Ishikawa (cell line): ENCODE measurements at regions not wholly inside any gene's neighbourhood (a gene's known extent, or its start where the extent isn't known, plus 50 kb on each side); places are given as distances from the start of the nearest gene placed in this dataset.

Experiments used
- CEBPB ChIP-seq: IDR thresholded peaks from 2 replicates; pipeline ENCODE4 v1.6.1; 2012
- CREB1 ChIP-seq: IDR thresholded peaks from 2 replicates; pipeline ENCODE4 v1.6.1; 2012; ENCODE audit warnings: low read depth
- EGR1 ChIP-seq: IDR thresholded peaks from 2 replicates; pipeline ENCODE4 v1.6.1; 2012
- EP300 ChIP-seq: IDR thresholded peaks from 2 replicates; pipeline ENCODE4 v1.6.1; 2012; ENCODE audit warnings: borderline replicate concordance
- FOXM1 ChIP-seq: IDR thresholded peaks from 2 replicates; pipeline ENCODE4 v1.6.1; 2012; ENCODE audit warnings: low read depth, borderline replicate concordance
- NFIC ChIP-seq: IDR thresholded peaks from 2 replicates; pipeline ENCODE4 v1.6.1; 2012
- RAD21 ChIP-seq: IDR thresholded peaks from 2 replicates; pipeline ENCODE4 v1.6.1; 2012; ENCODE audit warnings: low read depth
- TAF1 ChIP-seq: IDR thresholded peaks from 2 replicates; pipeline ENCODE4 v1.6.1; 2012; ENCODE audit warnings: low read depth, mild to moderate bottlenecking
- TCF12 ChIP-seq: IDR thresholded peaks from 2 replicates; pipeline ENCODE4 v1.6.1; 2012; ENCODE audit warnings: low read depth
- TEAD4 ChIP-seq: IDR thresholded peaks from 2 replicates; pipeline ENCODE4 v1.6.1; 2012
- YY1 ChIP-seq: IDR thresholded peaks from 2 replicates; pipeline ENCODE4 v1.6.1; 2012; ENCODE audit warnings: low read depth
- ZBTB7A ChIP-seq: IDR thresholded peaks from 2 replicates; pipeline ENCODE4 v1.6.1; 2012; ENCODE audit warnings: low read depth
- TF ChIP-seq, protein P1 (sequence below): IDR thresholded peaks from 2 replicates; pipeline ENCODE4 v1.6.1; 2012
- TF ChIP-seq, protein P2 (sequence below): IDR thresholded peaks from 2 replicates; pipeline ENCODE4 v1.6.1; 2012
- TF ChIP-seq, protein P3 (sequence below): IDR thresholded peaks from 2 replicates; pipeline ENCODE4 v1.6.1; 2012; ENCODE audit warnings: low read depth, mild to moderate bottlenecking

DNA sequence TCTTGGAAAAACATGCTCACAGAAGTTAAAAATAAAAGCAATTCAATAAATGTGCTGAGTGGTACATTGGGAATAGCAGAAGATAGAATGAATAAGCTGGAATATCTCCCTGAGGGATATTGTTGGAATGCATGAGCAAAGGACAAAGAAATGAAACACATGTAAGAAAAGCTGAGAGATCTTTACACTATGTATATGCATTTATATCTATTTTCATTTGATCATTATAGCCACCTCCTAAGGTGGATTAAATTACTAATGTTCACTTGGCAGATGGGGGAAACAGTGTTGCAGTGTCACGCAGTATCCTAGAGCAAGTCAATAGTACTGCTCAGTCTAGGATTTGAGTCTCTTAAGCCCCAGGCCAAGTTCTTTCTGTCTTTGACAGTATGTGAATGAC, 542.0 kb upstream of the MARCKS start:
- TF ChIP-seq FOXM1 (no peak), EGR1 (no peak), ZBTB7A (no peak), CEBPB (no peak), TAF1 (no peak), TCF12 (no peak), EP300 (no peak), CREB1 (no peak)
- TF ChIP-seq, protein P1, sequence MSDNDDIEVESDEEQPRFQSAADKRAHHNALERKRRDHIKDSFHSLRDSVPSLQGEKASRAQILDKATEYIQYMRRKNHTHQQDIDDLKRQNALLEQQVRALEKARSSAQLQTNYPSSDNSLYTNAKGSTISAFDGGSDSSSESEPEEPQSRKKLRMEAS, result no peak
- TF ChIP-seq, protein P2, sequence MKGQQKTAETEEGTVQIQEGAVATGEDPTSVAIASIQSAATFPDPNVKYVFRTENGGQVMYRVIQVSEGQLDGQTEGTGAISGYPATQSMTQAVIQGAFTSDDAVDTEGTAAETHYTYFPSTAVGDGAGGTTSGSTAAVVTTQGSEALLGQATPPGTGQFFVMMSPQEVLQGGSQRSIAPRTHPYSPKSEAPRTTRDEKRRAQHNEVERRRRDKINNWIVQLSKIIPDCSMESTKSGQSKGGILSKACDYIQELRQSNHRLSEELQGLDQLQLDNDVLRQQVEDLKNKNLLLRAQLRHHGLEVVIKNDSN, result no peak

DNA sequence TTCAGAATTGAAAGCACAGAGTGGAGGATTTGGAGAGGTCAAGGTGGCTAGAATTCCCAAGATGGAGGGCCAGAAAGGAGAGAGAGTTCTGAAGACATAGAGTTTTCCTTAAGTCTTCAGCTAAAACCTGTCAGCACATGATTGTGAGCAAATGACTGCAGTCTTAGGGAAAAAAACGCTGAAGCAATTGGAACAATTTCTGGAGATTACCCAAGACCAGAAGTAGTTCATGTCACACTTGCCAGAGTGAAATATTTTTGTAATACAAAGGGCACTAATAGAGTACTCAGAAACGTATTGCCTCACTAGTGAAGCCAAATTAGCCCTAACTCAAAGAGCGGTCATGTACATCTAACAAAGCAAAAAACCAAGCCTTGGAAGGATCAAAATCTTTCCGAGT, 541.3 kb upstream of the MARCKS start:
- no peak for TF ChIP-seq CREB1
- TF ChIP-seq EP300, result no peak
- no peak for TF ChIP-seq EGR1
- no peak for TF ChIP-seq TAF1

DNA sequence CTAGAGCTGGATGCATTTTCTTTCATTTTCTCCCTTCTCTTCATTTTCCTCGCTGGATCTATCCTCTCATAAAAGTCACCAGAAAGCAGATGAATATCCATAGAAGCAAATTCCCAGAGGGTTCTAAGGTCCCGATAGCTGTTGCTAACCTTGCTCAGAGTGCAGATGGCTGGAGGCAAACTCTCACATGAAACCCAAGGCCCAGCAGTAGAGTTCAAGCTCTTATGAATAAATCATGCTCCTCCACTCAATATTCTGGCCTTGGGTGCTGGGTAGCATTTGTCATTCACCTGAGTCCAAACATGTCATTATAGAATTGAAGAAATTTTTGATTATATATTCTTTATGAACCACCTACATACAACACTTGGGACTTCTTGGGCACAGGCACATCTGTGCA, 539.7 kb upstream of the MARCKS start:
- TF ChIP-seq TAF1, result no peak
- no peak for TF ChIP-seq CREB1
- TF ChIP-seq NFIC, result no peak
- no peak for TF ChIP-seq ZBTB7A

DNA sequence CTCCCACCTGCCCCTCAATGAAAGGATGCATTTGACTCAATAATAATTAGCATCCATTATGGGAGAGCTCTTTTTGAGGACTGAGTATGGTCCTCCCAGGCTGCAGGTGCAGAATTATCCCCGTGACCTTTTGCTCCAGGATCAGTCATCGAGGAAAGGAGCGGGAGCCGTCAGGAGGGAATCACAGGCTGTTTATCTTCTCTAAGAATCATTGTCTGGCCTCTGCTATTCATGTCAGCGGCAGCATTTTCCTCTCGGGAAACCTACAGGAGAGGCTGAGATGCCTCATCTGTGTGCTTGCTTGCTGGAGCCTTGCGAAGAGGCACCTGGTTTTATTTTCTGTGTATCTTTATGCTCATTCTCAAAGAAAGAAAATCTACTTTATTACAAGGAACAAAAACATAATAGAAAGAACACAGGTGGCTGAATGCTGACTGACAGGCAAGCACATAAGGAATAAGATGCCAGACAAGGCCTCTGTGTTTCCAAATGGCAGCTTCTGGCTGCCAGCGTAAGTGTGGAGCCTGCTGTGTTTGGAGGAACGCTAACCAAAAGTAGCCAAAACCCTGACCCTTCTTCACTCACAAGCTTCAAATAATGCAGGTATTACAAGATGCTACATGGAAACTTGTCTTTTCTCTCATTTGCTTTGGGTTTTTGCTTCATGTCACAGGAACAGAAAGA, 539.1 kb upstream of the MARCKS start:
- TF ChIP-seq CEBPB (no peak), TAF1 (no peak), ZBTB7A (no peak), FOXM1 (no peak), TCF12 (no peak), EP300 (no peak), CREB1 (no peak), TEAD4 (no peak), RAD21 (no peak)
- TF ChIP-seq, protein P1, result no peak
- TF ChIP-seq, protein P2, result no peak

DNA sequence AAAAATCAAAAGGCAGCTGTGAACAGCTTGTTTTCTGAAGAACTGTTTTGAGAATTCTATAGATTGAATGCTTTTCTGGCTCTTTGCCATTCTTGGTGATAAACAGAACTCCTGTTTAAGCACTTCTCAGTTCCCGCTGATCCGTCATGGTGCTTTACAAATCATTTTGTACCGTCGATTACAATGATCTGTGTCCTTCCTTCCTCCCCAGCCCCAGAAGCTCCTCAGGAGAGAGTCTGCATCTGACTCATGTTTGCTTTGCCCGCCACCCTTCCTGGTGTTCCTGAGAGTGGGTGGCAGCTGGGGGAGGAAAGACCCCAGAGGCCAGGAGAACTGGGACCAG, 538.6 kb upstream of the MARCKS start:
- TF ChIP-seq EGR1 (no peak), TCF12 (no peak), CEBPB (no peak), TAF1 (no peak), YY1 (no peak), FOXM1 (no peak), CREB1 (no peak), TEAD4 (no peak), NFIC (no peak), ZBTB7A (no peak), RAD21 (no peak), EP300 (no peak)
- TF ChIP-seq, protein P2, result no peak
- TF ChIP-seq, protein P1, result no peak
- TF ChIP-seq, protein P3, sequence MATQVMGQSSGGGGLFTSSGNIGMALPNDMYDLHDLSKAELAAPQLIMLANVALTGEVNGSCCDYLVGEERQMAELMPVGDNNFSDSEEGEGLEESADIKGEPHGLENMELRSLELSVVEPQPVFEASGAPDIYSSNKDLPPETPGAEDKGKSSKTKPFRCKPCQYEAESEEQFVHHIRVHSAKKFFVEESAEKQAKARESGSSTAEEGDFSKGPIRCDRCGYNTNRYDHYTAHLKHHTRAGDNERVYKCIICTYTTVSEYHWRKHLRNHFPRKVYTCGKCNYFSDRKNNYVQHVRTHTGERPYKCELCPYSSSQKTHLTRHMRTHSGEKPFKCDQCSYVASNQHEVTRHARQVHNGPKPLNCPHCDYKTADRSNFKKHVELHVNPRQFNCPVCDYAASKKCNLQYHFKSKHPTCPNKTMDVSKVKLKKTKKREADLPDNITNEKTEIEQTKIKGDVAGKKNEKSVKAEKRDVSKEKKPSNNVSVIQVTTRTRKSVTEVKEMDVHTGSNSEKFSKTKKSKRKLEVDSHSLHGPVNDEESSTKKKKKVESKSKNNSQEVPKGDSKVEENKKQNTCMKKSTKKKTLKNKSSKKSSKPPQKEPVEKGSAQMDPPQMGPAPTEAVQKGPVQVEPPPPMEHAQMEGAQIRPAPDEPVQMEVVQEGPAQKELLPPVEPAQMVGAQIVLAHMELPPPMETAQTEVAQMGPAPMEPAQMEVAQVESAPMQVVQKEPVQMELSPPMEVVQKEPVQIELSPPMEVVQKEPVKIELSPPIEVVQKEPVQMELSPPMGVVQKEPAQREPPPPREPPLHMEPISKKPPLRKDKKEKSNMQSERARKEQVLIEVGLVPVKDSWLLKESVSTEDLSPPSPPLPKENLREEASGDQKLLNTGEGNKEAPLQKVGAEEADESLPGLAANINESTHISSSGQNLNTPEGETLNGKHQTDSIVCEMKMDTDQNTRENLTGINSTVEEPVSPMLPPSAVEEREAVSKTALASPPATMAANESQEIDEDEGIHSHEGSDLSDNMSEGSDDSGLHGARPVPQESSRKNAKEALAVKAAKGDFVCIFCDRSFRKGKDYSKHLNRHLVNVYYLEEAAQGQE, result no peak

DNA sequence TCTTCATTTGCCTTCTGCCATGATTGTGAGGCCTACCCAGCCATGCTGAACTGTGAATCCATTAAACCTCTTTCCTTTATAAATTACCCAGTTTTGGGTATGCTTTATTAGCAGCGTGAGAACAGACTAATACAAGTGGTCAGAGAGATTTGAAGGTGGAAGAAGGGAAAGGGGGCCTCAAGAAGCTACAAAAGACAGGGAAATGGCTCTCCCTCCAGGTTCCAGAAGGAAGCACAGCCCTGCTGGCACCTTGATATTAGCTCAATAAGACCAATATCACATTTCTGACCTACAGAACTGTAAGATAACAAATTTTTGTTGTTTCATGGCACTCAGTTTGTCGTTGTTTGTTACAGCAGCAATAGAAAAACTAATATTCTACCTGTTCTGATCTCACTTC, 536.5 kb upstream of the MARCKS start:
- no peak for TF ChIP-seq TCF12
- TF ChIP-seq CREB1, result no peak
- no peak for TF ChIP-seq FOXM1
- TF ChIP-seq CEBPB, result no peak
- TF ChIP-seq EGR1, result no peak
- TF ChIP-seq, protein P3, result no peak
- no peak for TF ChIP-seq YY1
- TF ChIP-seq NFIC, result no peak
- TF ChIP-seq TAF1, result no peak
- TF ChIP-seq RAD21, result no peak
- TF ChIP-seq, protein P2, result no peak
- TF ChIP-seq TEAD4, result no peak
- TF ChIP-seq ZBTB7A, result no peak
